GM18505 (cell line): ENCODE measurements at regions not wholly inside any gene's neighbourhood (a gene's known extent, or its start where the extent isn't known, plus 50 kb on each side); places are given as distances from the start of the nearest gene placed in this dataset.

Source experiments
- ATAC-seq: cut with Tn5 transposase; IDR thresholded peaks from one replicate; pipeline ENCODE4 v1.9.1; 2021; ENCODE audit not compliant: unreplicated experiment
- POLR2A ChIP-seq: IDR thresholded peaks from 4 replicates; pipeline ENCODE4 v1.6.1; 2011; ENCODE audit warnings: borderline replicate concordance; ENCODE audit not compliant: insufficient read depth, insufficient read length; ENCODE audit errors: extremely low read depth

GRCh38 chr4:42724451-42724850 is 67.5 kb upstream of the ATP8A1 start:
- TF ChIP-seq POLR2A: no peak
- ATAC-seq: no peak

- TF ChIP-seq POLR2A: no peak
- no peak for ATAC-seq
Observed at GRCh38 chr4:42720533-42720932, 63.6 kb upstream of the ATP8A1 start.

GRCh38 chr4:42719257-42719656 is 62.4 kb upstream of the ATP8A1 start:
- no peak for ATAC-seq
- no peak for TF ChIP-seq POLR2A

GRCh38 chr4:42718336-42718735 is 61.4 kb upstream of the ATP8A1 start:
- ATAC-seq: no peak
- no peak for TF ChIP-seq POLR2A

- ATAC-seq: no peak
- no peak for TF ChIP-seq POLR2A
Observed at GRCh38 chr4:42716996-42717395, 60.1 kb upstream of the ATP8A1 start.

- TF ChIP-seq POLR2A: no peak
- ATAC-seq: no peak
Observed at GRCh38 chr4:42715807-42716482, 59.0 kb upstream of the ATP8A1 start.

GRCh38 chr4:42713391-42713790 is 56.5 kb upstream of the ATP8A1 start:
- ATAC-seq: no peak
- no peak for TF ChIP-seq POLR2A

GRCh38 chr4:42712854-42713253 is 55.9 kb upstream of the ATP8A1 start:
- no peak for ATAC-seq
- no peak for TF ChIP-seq POLR2A

- no peak for ATAC-seq
- no peak for TF ChIP-seq POLR2A
Observed at GRCh38 chr4:42711496-42711895, 54.6 kb upstream of the ATP8A1 start.

GRCh38 chr4:42710761-42711160 is 53.9 kb upstream of the ATP8A1 start:
- ATAC-seq: no peak
- TF ChIP-seq POLR2A: no peak

- no peak for ATAC-seq
- TF ChIP-seq POLR2A: no peak
Observed at GRCh38 chr4:42710329-42710728, 53.4 kb upstream of the ATP8A1 start.

- no peak for TF ChIP-seq POLR2A
- ATAC-seq: no peak
Observed at GRCh38 chr4:42709392-42710065, 52.6 kb upstream of the ATP8A1 start.

GRCh38 chr4:42708625-42709024 is 51.7 kb upstream of the ATP8A1 start:
- no peak for ATAC-seq
- TF ChIP-seq POLR2A: no peak
